Stomach (tissue), 8 donors: ENCODE measurements at regions not wholly inside any gene's neighbourhood (a gene's known extent, or its start where the extent isn't known, plus 50 kb on each side); places are given as distances from the start of the nearest gene placed in this dataset.

Source experiments
- DNase-seq, 2 donors: peaks; one replicate each; pipeline versions ENCODE4 v3.0.0 to v3.0.0-alpha.2; 2013 to 2019
- H3K27ac ChIP-seq, 5 donors: fragments of 200-600 bp in 4 of 5; sonication (generic) in 4 of 5; one replicate each; pipeline ENCODE4 v1.5.1; 2013 to 2019; ENCODE audit warnings: mild to moderate bottlenecking in 1 of 5, moderate library complexity in 1 of 5
- H3K27me3 ChIP-seq, 3 donors: fragments of 200-600 bp; sonication (generic); one replicate each; pipeline ENCODE4 v1.5.1; 2017 to 2019; ENCODE audit warnings: mixed run types in 1 of 3
- H3K36me3 ChIP-seq, 4 donors: fragments of 200-600 bp; sonication (generic); 1 replicate in 3 of 4; 2 replicates in 1 of 4; pipeline ENCODE4 v1.5.1; 2016 to 2019
- H3K4me1 ChIP-seq, 4 donors: fragments of 200-600 bp; sonication (generic); one replicate each; pipeline ENCODE4 v1.5.1; 2016 to 2019
- H3K4me3 ChIP-seq, 4 donors: fragments of 200-600 bp; sonication (generic) in 3 of 4; one replicate each; pipeline ENCODE4 v1.5.1; 2016 to 2019; ENCODE audit warnings: mild to moderate bottlenecking in 1 of 4
- H3K9me3 ChIP-seq, 4 donors: fragments of 200-600 bp; sonication (generic); one replicate each; pipeline ENCODE4 v1.5.1; 2016 to 2019
- CTCF ChIP-seq, 7 experiments: fragments of 450-650 bp in 4 of 7; fragments of 200-600 bp in 3 of 7; sonication (generic) in 3 of 7; IDR thresholded peaks; one replicate each; pipeline ENCODE4 v1.5.1; 2016 to 2019; ENCODE audit warnings: antibody characterized with exemption in 7 of 7, control low read depth in 2 of 7, mild to moderate bottlenecking in 1 of 7
- EP300 ChIP-seq: sonication (generic); formaldehyde crosslinking; IDR thresholded peaks from one replicate; pipeline ENCODE4 v1.6.1; 2017; ENCODE audit warnings: antibody characterized with exemption
- POLR2A ChIP-seq, 4 donors: fragments of 450-650 bp; IDR thresholded peaks; one replicate each; pipeline ENCODE4 v1.6.1; 2016; ENCODE audit warnings: antibody characterized with exemption in 4 of 4, control low read depth in 2 of 4, mild to moderate bottlenecking in 1 of 4, moderate library complexity in 1 of 4
- POLR2AphosphoS5 ChIP-seq, 3 donors: sonication (generic); formaldehyde crosslinking; IDR thresholded peaks; one replicate each; pipeline ENCODE4 v1.6.1; 2016; ENCODE audit warnings: antibody characterized with exemption in 3 of 3
- WGBS, 5 donors: extraction: QIAGEN DNeasy Blood & Tissue Kit in 3 of 5; methylation state at CpG; one replicate each; pipeline versions ENCODE4 v1.1.5 to v1.1.7; 2013 to 2018; 5-methylcytosine and 5-hydroxymethylcytosine counted together
- intact Hi-C: fragments of 100-400 bp; cut with DNase I; formaldehyde crosslinking; loops from one replicate; pipeline ENCODE4 v1.15.1; 2023; ENCODE audit warnings: low total_unique reads
- donor health status: healthy with polysubstance abuse.
- donor health status: Bipolar disorder and iron deficiency.
- donor health status: healthy.

GRCh38 chr10:120018695-120019094 is 126.2 kb downstream of the SEC23IP start:
- WGBS, 5 donors: 91 to 96% (median 94%) methylated on average over 5 of the region's 5 CpGs
- intact Hi-C loops: no loop called here
- Histone ChIP-seq H3K4me3 (no peak overlapping the region), H3K9me3 (no peaks in the 10 kb centered on the region), H3K27me3 (no peaks in the 10 kb centered on the region), H3K4me1 (no peaks in the 10 kb centered on the region), H3K36me3 (no peaks in the 10 kb centered on the region), H3K27ac (no peak overlapping the region)
- TF ChIP-seq POLR2AphosphoS5 (IDR thresholded peaks at IDR 0.05) (no peak), POLR2A (IDR thresholded peaks at IDR 0.05) (no peak), EP300 (no peak), CTCF (IDR thresholded peaks at IDR 0.05) (no peak)
- no peak for DNase-seq

- H3K9me3 ChIP-seq: no peaks in the 10 kb centered on the region
- TF ChIP-seq POLR2A (IDR thresholded peaks at IDR 0.05): no peak
- no peak for TF ChIP-seq CTCF (IDR thresholded peaks at IDR 0.05)
- no peak for TF ChIP-seq POLR2AphosphoS5 (IDR thresholded peaks at IDR 0.05)
- no peak for TF ChIP-seq EP300
- intact Hi-C loops: no loop called here
Measured at GRCh38 chr10:120019568-120019967, 127.0 kb downstream of the SEC23IP start.

GRCh38 chr10:120022357-120022756 is 129.8 kb downstream of the SEC23IP start:
- DNase-seq: no peak
- H3K36me3 ChIP-seq: no peaks in the 10 kb centered on the region
- WGBS, 5 donors: 53 to 59% (median 53%) methylated on average over 7 of the region's 7 CpGs
- no peak overlapping the region for H3K4me3 ChIP-seq
- no peak overlapping the region for H3K27ac ChIP-seq
- no peaks in the 10 kb centered on the region for H3K4me1 ChIP-seq
- no peaks in the 10 kb centered on the region for H3K27me3 ChIP-seq
- TF ChIP-seq CTCF (IDR thresholded peaks at IDR 0.05): no peak
- no peak for TF ChIP-seq EP300
- TF ChIP-seq POLR2AphosphoS5 (IDR thresholded peaks at IDR 0.05): no peak
- TF ChIP-seq POLR2A (IDR thresholded peaks at IDR 0.05): no peak
- H3K9me3 ChIP-seq: no peaks in the 10 kb centered on the region
- intact Hi-C loops: no loop called here

More at GRCh38 chr10:120019568-120019967, 127.0 kb downstream of the SEC23IP start:
- H3K27me3 ChIP-seq: no peaks in the 10 kb centered on the region
- WGBS, 5 donors: 39 to 74% (median 55%) methylated on average over 1 of the region's 1 CpG
- H3K4me3 ChIP-seq: no peak overlapping the region
- no peak overlapping the region for H3K27ac ChIP-seq
- no peak for DNase-seq
- no peaks in the 10 kb centered on the region for H3K4me1 ChIP-seq
- no peaks in the 10 kb centered on the region for H3K36me3 ChIP-seq

GRCh38 chr10:120034236-120034635 is 141.7 kb downstream of the SEC23IP start:
- intact Hi-C loops: no loop called here
- 52 to 71% (median 57%) methylated on average over 1 of the region's 1 CpG for WGBS, 5 donors
- no peak overlapping the region for H3K4me3 ChIP-seq
- H3K27me3 ChIP-seq: no peaks in the 10 kb centered on the region
- no peaks in the 10 kb centered on the region for H3K4me1 ChIP-seq
- no peak for DNase-seq
- no peaks in the 10 kb centered on the region for H3K36me3 ChIP-seq
- H3K27ac ChIP-seq: no peak overlapping the region
- H3K9me3 ChIP-seq: no peaks in the 10 kb centered on the region
- TF ChIP-seq EP300 (no peak), CTCF (IDR thresholded peaks at IDR 0.05) (no peak), POLR2A (IDR thresholded peaks at IDR 0.05) (no peak), POLR2AphosphoS5 (IDR thresholded peaks at IDR 0.05) (no peak)

GRCh38 chr10:120039046-120039445 is 146.5 kb downstream of the SEC23IP start:
- intact Hi-C loops: no loop called here
- DNase-seq: no peak
- H3K27ac ChIP-seq: no peak overlapping the region
- no peaks in the 10 kb centered on the region for H3K4me1 ChIP-seq
- H3K36me3 ChIP-seq: no peaks in the 10 kb centered on the region
- H3K4me3 ChIP-seq: no peak overlapping the region
- no peak for TF ChIP-seq POLR2AphosphoS5 (IDR thresholded peaks at IDR 0.05)
- no peak for TF ChIP-seq EP300
- TF ChIP-seq POLR2A (IDR thresholded peaks at IDR 0.05): no peak
- no peak for TF ChIP-seq CTCF (IDR thresholded peaks at IDR 0.05)
- no peaks in the 10 kb centered on the region for H3K27me3 ChIP-seq
- H3K9me3 ChIP-seq: no peaks in the 10 kb centered on the region
